Subcutaneous abdominal adipose tissue (tissue), 5 donors: ENCODE measurements at regions not wholly inside any gene's neighbourhood (a gene's known extent, or its start where the extent isn't known, plus 50 kb on each side); places are given as distances from the start of the nearest gene placed in this dataset.
A peak's percentile ranks its signal among the peaks of the same experiment; 100 is the strongest.

ENCODE experiments used
- H3K27ac ChIP-seq: one replicate; pipeline ENCODE4 v1.7.0; 2013; ENCODE audit warnings: low read depth, mild to moderate bottlenecking, inconsistent platforms, low read length, moderate library complexity
- H3K27me3 ChIP-seq, 5 donors: one replicate each; pipeline ENCODE4 v1.7.0; 2013; ENCODE audit warnings: low read length in 5 of 5, inconsistent platforms in 1 of 5; ENCODE audit not compliant: control insufficient read depth in 5 of 5, insufficient read depth in 4 of 5
- H3K36me3 ChIP-seq, 5 donors: one replicate each; pipeline ENCODE4 v1.7.0; 2013; ENCODE audit warnings: low read length in 5 of 5; ENCODE audit not compliant: control insufficient read depth in 5 of 5, insufficient read depth in 5 of 5
- H3K4me1 ChIP-seq, 5 donors: one replicate each; pipeline ENCODE4 v1.7.0; 2013; ENCODE audit warnings: low read length in 5 of 5, mild to moderate bottlenecking in 3 of 5, moderate library complexity in 1 of 5; ENCODE audit not compliant: control insufficient read depth in 5 of 5, insufficient read depth in 5 of 5
- H3K4me3 ChIP-seq, 5 donors: one replicate each; pipeline ENCODE4 v1.7.0; 2013; ENCODE audit warnings: low read length in 5 of 5, low read depth in 1 of 5
- H3K9ac ChIP-seq, 5 donors: one replicate each; pipeline ENCODE4 v1.7.0; 2013; ENCODE audit warnings: low read length in 5 of 5, mild to moderate bottlenecking in 4 of 5, moderate library complexity in 3 of 5
- H3K9me3 ChIP-seq, 5 donors: one replicate each; pipeline ENCODE4 v1.7.0; 2013; ENCODE audit warnings: low read length in 5 of 5; ENCODE audit not compliant: control insufficient read depth in 5 of 5
- donor health status: healthy.
- donor health status: healthy.
- donor health status: healthy.
- donor health status: healthy.
- donor health status: healthy.

DNA sequence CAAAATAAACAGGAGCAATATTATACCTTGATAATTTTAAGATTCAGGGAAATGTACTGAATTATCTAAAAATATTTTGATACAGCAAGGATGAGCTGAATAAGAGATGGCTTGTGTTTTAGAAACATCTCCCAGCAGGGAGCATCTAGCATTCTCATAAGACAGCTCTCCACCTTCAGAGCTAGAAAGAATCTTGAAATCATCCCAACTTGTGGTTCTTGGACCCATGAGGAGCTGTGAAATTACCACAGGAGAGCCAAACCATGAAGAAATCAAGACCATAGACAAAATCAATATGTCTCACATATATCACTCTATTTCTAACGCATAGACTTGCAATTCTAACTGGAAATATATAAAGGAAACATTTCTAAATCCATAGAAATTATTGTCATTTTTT is 210.6 kb upstream of the DKK2 start:
- H3K27me3 ChIP-seq: no peaks in the 10 kb centered on the region
- H3K9ac ChIP-seq: peak overlapping the region in 1 of 5 donors; percentile 11
- no peaks in the 10 kb centered on the region for H3K9me3 ChIP-seq
- H3K36me3 ChIP-seq: no peaks in the 10 kb centered on the region
- H3K4me3 ChIP-seq: no peak overlapping the region
- no peaks in the 10 kb centered on the region for H3K4me1 ChIP-seq
- H3K27ac ChIP-seq: no peak overlapping the region

DNA sequence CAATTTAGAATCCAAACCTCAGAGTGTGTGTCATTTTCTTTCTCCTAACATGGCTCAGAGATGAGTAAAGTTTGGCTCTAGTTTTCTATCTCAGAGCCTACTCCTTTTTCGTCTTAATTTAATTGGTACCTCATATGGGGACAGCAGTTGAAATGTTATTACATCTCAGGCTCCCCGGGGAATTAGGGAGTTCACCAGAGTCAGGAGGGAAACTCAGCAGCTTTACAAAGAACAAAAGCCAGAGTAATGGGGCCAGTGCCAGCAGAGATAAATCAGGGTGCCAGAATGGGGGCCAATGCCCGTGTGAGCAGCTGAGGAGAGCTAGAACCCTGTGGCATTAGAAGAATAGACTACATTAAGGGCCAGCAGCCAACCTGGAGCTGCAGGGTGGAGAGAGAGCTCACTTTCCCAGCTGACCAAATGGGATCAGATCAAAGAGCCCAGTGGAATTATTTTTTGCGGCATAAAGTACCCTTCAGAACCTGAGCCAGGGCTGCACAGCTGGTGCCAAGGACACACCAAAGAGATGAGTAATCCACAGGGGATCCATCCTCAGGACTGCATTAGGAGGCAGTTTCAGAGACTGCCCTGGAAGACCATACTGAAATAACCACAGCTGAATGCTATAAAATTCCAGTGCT is 207.1 kb upstream of the DKK2 start:
- H3K27me3 ChIP-seq: no peaks in the 10 kb centered on the region
- no peaks in the 10 kb centered on the region for H3K4me1 ChIP-seq
- H3K27ac ChIP-seq: no peak overlapping the region
- H3K9ac ChIP-seq: no peak overlapping the region
- no peak overlapping the region for H3K4me3 ChIP-seq
- H3K9me3 ChIP-seq: no peaks in the 10 kb centered on the region
- no peaks in the 10 kb centered on the region for H3K36me3 ChIP-seq

DNA sequence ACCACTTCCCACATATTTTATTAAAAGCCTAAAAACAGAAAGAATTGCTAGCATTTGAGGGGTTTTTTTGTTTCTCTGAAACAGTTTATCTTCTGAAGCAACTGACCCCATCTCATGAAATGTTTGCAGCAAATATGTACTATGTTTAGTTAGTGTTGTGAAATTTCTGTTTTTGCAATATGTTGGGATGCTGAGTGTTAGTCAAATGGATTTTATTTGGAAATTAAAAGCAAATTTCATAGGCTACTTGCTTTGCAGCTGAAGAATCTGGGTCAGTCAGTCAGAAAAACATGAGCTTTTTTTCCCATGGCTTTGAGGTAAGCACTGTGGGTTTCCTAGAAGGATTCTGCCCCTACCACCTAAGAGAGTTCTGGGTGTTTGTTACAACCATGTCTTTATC is 184.9 kb upstream of the DKK2 start:
- Histone ChIP-seq H3K9ac (no peak overlapping the region), H3K36me3 (no peaks in the 10 kb centered on the region), H3K27ac (no peak overlapping the region), H3K4me3 (no peak overlapping the region), H3K4me1 (peaks cover 0 to 4% (median 0%) of the 10 kb centered on the region in 5 donors), H3K9me3 (no peaks in the 10 kb centered on the region), H3K27me3 (no peaks in the 10 kb centered on the region)

DNA sequence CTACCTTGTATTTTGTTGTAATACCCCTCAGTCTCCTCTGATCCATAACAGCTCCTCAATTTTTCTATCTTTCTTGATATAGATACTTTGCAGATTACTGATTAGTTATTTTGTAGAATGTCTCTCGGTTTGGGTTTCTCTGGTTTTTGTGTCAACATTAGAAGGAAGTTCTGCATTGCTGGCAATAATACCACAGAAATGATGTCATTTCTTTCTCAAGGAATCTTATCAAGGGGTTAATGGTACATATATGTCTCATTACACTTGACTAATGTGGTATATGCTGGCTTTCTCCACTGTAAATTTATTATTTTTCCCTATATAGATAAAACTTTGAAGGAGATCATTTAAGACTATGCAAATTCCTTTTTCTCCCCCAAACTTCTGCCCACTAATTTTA is 183.6 kb upstream of the DKK2 start:
- no peaks in the 10 kb centered on the region for H3K27me3 ChIP-seq
- H3K9ac ChIP-seq: no peak overlapping the region

DNA sequence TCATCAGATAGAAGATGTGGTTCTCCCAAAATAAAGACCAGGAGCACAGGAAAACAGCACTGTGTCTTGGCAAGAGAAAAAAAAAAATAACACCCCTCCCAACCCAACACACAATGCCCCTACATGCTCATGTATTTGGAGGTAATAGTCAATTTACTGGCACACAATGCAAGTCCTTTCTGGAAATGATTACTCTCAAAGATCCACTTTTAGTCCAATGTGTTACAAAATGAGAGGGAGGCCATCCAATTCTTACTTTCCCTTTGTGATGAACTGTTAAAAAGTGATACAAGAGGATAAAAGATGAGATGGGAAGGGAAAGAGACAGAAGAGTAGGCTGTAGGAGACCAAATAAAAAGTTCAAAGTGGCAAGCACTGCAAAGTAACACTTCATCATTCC is 180.3 kb upstream of the DKK2 start:
- Histone ChIP-seq H3K4me1 (peaks cover 0 to 4% (median 0%) of the 10 kb centered on the region in 5 donors), H3K9ac (no peak overlapping the region), H3K27me3 (no peaks in the 10 kb centered on the region), H3K36me3 (no peaks in the 10 kb centered on the region), H3K27ac (no peak overlapping the region), H3K9me3 (no peaks in the 10 kb centered on the region), H3K4me3 (no peak overlapping the region)

More for the DNA sequence above, 183.6 kb upstream of the DKK2 start:
- H3K27ac ChIP-seq: no peak overlapping the region
- no peaks in the 10 kb centered on the region for H3K36me3 ChIP-seq
- no peaks in the 10 kb centered on the region for H3K9me3 ChIP-seq
- H3K4me3 ChIP-seq: no peak overlapping the region
- peaks cover 0 to 4% (median 0%) of the 10 kb centered on the region in 5 donors for H3K4me1 ChIP-seq

DNA sequence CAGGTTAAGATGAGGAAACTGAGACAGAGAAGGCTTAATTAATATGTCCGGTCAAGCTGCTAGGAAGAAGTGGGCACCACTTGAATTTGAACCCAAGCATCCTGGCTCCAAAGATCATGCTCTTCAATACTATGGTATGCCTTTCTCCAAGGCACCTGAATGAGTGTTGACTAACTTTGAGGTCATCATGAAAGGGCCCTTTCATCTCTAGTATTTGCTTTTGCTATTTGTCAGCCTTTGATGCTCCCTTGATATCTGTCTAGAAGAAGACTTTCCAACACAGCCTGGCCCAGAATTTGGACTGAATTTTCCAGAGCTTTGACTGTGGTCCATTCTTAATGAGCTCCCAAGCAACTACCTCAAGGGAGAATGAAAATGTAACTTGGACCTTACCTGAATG is 179.1 kb upstream of the DKK2 start:
- Histone ChIP-seq H3K9me3 (no peaks in the 10 kb centered on the region), H3K27me3 (no peaks in the 10 kb centered on the region), H3K27ac (no peak overlapping the region), H3K36me3 (no peaks in the 10 kb centered on the region), H3K9ac (no peak overlapping the region), H3K4me3 (no peak overlapping the region), H3K4me1 (no peaks in the 10 kb centered on the region)

DNA sequence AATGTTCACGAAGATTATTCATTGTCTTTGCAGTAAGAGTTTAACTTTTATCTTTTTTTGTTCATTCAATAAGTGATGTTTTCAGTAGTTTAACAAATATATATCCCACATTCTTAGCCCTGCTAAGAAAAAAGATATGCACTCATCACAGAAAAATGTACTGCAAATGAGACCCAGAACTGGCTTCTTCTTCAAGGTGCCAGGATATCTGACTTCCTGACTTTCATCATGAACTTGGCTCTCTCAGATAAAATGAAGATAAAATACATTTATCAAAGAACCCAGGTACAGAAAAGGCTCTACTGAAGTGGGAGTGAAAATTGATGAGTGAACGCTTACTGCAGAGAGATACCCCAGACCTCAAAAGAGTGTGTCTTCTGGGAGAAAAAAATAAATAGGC is 177.8 kb upstream of the DKK2 start:
- no peak overlapping the region for H3K4me3 ChIP-seq
- H3K27ac ChIP-seq: no peak overlapping the region
- H3K9ac ChIP-seq: no peak overlapping the region
- H3K4me1 ChIP-seq: no peaks in the 10 kb centered on the region
- H3K27me3 ChIP-seq: no peaks in the 10 kb centered on the region
- no peaks in the 10 kb centered on the region for H3K9me3 ChIP-seq
- no peaks in the 10 kb centered on the region for H3K36me3 ChIP-seq

DNA sequence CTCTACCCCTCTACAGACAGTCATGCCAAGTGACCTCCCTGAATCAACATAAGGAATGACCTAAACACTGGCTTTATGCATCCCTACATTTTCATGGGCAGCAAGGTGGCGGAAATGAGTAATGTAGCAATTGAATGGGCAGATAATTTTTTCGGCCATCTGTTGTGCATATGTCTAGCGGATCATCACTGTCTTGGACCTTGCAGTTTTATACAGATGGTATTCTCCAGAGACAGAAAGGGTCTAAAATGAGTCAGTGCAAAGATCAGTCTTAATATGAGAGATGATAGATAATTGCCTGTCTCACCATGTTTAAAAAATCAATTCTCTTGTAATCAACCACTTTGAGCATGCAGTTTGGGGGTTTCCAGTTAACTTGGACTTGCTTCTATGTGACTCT is 177.3 kb upstream of the DKK2 start:
- H3K4me1 ChIP-seq: no peaks in the 10 kb centered on the region
- H3K4me3 ChIP-seq: no peak overlapping the region
- no peaks in the 10 kb centered on the region for H3K9me3 ChIP-seq
- H3K27ac ChIP-seq: no peak overlapping the region
- no peaks in the 10 kb centered on the region for H3K27me3 ChIP-seq
- H3K9ac ChIP-seq: no peak overlapping the region
- H3K36me3 ChIP-seq: no peaks in the 10 kb centered on the region

DNA sequence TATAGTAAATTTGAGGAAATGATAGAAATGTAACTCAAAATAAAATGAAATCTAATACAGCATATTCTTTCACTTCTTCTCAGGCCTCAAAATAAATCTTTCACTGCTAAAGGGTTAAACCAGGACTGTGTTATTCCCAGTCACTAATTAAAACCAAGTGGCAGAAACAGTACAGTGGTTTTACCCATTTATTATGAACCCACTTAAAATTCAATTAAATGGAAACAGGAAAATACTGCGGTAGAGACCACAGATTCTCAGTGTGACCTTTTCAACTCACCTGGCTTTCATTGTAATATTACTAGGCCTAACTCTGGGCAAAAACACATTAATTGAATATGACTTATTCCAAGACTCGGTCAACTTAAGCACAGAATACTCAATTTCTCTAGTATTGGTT is 176.5 kb upstream of the DKK2 start:
- H3K36me3 ChIP-seq: no peaks in the 10 kb centered on the region
- no peak overlapping the region for H3K27ac ChIP-seq
- H3K27me3 ChIP-seq: no peaks in the 10 kb centered on the region
- H3K9ac ChIP-seq: no peak overlapping the region
- no peak overlapping the region for H3K4me3 ChIP-seq
- H3K4me1 ChIP-seq: no peaks in the 10 kb centered on the region
- no peaks in the 10 kb centered on the region for H3K9me3 ChIP-seq

DNA sequence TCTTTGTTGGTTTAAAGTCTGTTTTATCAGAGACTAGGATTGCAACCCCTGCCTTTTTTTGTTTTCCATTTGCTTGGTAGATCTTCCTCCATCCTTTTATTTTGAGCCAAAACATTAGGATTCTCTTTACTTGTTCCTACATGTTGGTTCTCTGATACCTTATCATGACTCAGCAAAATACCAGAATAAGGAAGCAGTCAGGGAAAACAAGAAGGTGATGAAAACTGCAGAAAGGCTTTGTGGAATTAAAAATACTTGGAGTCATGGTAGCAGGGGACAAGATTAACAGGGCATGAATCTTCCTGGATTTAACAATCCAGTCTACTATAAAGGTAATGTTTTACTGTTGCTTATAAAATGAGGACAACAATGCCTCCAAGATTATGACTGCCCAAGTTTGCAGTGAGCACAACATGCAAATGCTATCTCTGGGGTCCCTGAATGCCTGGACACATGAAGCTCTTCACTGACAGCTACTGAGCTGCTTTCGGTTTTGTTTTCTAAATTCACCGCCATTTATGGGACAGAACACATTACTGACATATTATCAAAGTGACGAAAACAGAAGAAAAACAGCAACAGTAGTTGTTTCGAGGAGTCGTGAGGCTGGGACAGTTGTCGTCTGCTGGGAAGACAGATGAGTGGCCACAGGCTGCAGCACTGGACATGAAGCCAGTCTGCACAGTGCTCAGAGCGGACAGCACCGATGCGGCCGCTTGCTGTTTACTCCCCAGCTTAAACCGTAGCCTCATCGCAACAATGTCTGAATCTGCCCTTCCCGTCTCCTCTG is 174.5 kb upstream of the DKK2 start:
- H3K27me3 ChIP-seq: no peaks in the 10 kb centered on the region
- no peak overlapping the region for H3K27ac ChIP-seq
- no peaks in the 10 kb centered on the region for H3K4me1 ChIP-seq
- no peaks in the 10 kb centered on the region for H3K9me3 ChIP-seq
- H3K4me3 ChIP-seq: peak overlapping the region in 3 of 5 donors; percentile 5 to 25 (median 25)
- H3K9ac ChIP-seq: no peak overlapping the region
- no peaks in the 10 kb centered on the region for H3K36me3 ChIP-seq
